BLaER1 (cell line): ENCODE measurements at regions not wholly inside any gene's neighbourhood (a gene's known extent, or its start where the extent isn't known, plus 50 kb on each side); places are given as distances from the start of the nearest gene placed in this dataset.

Source experiments
- H3K27ac ChIP-seq: shearing (Covaris generic); formaldehyde crosslinking; 2 replicates; pipeline ENCODE4 v1.8.1; 2022
- H3K27me3 ChIP-seq: shearing (Covaris generic); formaldehyde crosslinking; 2 replicates; pipeline ENCODE4 v1.8.1; 2022
- H3K36me3 ChIP-seq: shearing (Covaris generic); formaldehyde crosslinking; 2 replicates; pipeline ENCODE4 v1.8.1; 2022
- H3K4me1 ChIP-seq: shearing (Covaris generic); formaldehyde crosslinking; 2 replicates; pipeline ENCODE4 v1.8.1; 2022
- H3K4me2 ChIP-seq: shearing (Covaris generic); formaldehyde crosslinking; 2 replicates; pipeline ENCODE4 v1.8.1; 2022
- H3K4me3 ChIP-seq: shearing (Covaris generic); formaldehyde crosslinking; 2 replicates; pipeline ENCODE4 v1.8.1; 2022
- H3K9ac ChIP-seq: shearing (Covaris generic); formaldehyde crosslinking; 2 replicates; pipeline ENCODE4 v1.8.1; 2022
- H3K9me3 ChIP-seq: shearing (Covaris generic); formaldehyde crosslinking; 2 replicates; pipeline ENCODE4 v1.8.1; 2022
- H4K20me1 ChIP-seq: shearing (Covaris generic); formaldehyde crosslinking; 2 replicates; pipeline ENCODE4 v1.8.1; 2022
- Cebpa-rat ChIP-seq: shearing (Covaris generic); IDR thresholded peaks from 2 replicates; pipeline ENCODE4 v1.8.1; 2022

GRCh38 chr22:49284931-49285330 lies 542.7 kb downstream of the BRD1 start:
- H3K27me3 ChIP-seq = no peaks in the 10 kb centered on the region
- H3K36me3 ChIP-seq = no peaks in the 10 kb centered on the region
- no peaks in the 10 kb centered on the region for H4K20me1 ChIP-seq
- H3K4me3 ChIP-seq = no peak overlapping the region
- no peak overlapping the region for H3K27ac ChIP-seq
- H3K9me3 ChIP-seq = no peaks in the 10 kb centered on the region
- no peaks in the 10 kb centered on the region for H3K4me1 ChIP-seq
- no peak overlapping the region for H3K9ac ChIP-seq
- TF ChIP-seq Cebpa-rat = no peak
- H3K4me2 ChIP-seq = no peak overlapping the region

DNA sequence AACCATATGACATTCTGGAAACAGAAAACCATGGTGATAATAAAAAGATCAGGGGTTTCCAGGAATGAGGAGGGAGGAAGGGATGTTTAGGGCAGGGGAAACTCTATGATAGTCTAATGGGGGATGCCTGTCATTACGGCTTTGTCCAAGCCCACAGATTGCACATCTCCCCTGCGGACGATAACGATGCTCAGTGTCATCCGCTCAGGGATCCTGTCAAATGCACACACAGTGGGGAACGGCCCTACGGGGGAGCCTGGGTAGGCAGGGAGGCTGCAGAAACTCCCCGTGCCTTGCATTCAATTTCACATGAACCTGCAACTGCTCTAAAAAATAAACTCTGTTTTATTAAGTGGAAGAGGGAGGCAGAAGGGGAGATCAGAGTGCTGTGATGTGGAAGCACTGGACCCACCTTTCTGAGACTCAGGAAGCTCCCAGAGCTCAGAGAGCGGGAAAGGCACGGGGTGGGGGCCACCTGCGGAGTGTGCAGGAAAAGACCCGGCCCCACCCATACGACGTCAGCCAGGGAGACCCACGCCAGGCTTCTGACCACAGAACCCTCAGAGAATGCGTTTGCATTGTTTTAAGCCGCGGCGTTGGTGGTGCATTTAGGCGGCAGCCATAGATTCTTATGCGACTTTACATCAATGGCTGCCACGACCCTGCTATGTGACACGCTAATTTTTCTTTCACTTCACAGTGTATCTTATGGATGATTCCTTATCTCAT lies 543.5 kb downstream of the BRD1 start:
- Histone ChIP-seq H3K36me3 (no peaks in the 10 kb centered on the region), H3K4me2 (no peak overlapping the region), H3K9me3 (no peaks in the 10 kb centered on the region), H3K27me3 (no peaks in the 10 kb centered on the region), H3K4me3 (no peak overlapping the region), H3K27ac (no peak overlapping the region), H4K20me1 (no peaks in the 10 kb centered on the region), H3K4me1 (no peaks in the 10 kb centered on the region), H3K9ac (no peak overlapping the region)
- no peak for TF ChIP-seq Cebpa-rat

GRCh38 chr22:49282596-49282995 lies 545.1 kb downstream of the BRD1 start:
- no peaks in the 10 kb centered on the region for H3K4me1 ChIP-seq
- H3K27me3 ChIP-seq = no peaks in the 10 kb centered on the region
- no peak overlapping the region for H3K9ac ChIP-seq
- no peak overlapping the region for H3K4me2 ChIP-seq
- TF ChIP-seq Cebpa-rat = no peak
- no peaks in the 10 kb centered on the region for H3K9me3 ChIP-seq
- no peak overlapping the region for H3K4me3 ChIP-seq
- H4K20me1 ChIP-seq = no peaks in the 10 kb centered on the region
- H3K27ac ChIP-seq = no peak overlapping the region
- no peaks in the 10 kb centered on the region for H3K36me3 ChIP-seq

GRCh38 chr22:49281467-49282340 lies 546.0 kb downstream of the BRD1 start:
- H3K9me3 ChIP-seq = no peaks in the 10 kb centered on the region
- H3K4me1 ChIP-seq = no peaks in the 10 kb centered on the region
- H3K4me3 ChIP-seq = no peak overlapping the region
- H3K27ac ChIP-seq = no peak overlapping the region
- H3K9ac ChIP-seq = no peak overlapping the region
- H3K36me3 ChIP-seq = no peaks in the 10 kb centered on the region
- no peaks in the 10 kb centered on the region for H4K20me1 ChIP-seq
- no peak for TF ChIP-seq Cebpa-rat
- H3K4me2 ChIP-seq = no peak overlapping the region
- H3K27me3 ChIP-seq = no peaks in the 10 kb centered on the region

GRCh38 chr22:49278340-49278739 lies 549.3 kb downstream of the BRD1 start:
- TF ChIP-seq Cebpa-rat = no peak
- Histone ChIP-seq H3K27me3 (no peaks in the 10 kb centered on the region), H3K4me3 (no peak overlapping the region), H4K20me1 (no peaks in the 10 kb centered on the region), H3K4me1 (no peaks in the 10 kb centered on the region), H3K9me3 (no peaks in the 10 kb centered on the region), H3K4me2 (no peak overlapping the region), H3K9ac (no peak overlapping the region), H3K36me3 (no peaks in the 10 kb centered on the region), H3K27ac (no peak overlapping the region)

DNA sequence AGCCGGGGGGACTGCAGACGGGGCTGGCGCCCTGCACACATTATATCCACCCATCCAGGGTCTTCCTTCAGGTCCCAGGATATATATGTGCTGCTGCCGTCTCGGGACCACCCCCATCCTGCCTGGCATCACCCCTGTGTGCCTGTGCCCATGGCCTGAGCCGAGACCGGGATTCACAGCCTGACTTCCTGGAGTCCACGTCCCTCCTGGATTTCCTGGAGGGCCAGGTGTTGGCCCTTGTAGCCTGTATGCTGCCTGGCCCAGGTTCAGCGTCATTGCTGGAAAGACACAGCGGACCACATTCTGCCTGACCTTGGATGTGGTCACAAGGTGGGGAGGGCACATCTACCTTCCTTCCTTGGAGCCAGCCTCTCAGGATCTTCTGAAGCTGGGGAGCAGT lies 551.1 kb downstream of the BRD1 start:
- H3K9ac ChIP-seq = no peak overlapping the region
- H3K27me3 ChIP-seq = no peaks in the 10 kb centered on the region
- no peak overlapping the region for H3K4me2 ChIP-seq
- H4K20me1 ChIP-seq = no peaks in the 10 kb centered on the region
- no peaks in the 10 kb centered on the region for H3K36me3 ChIP-seq
- H3K27ac ChIP-seq = no peak overlapping the region
- no peaks in the 10 kb centered on the region for H3K4me1 ChIP-seq
- no peaks in the 10 kb centered on the region for H3K9me3 ChIP-seq
- H3K4me3 ChIP-seq = no peak overlapping the region
- no peak for TF ChIP-seq Cebpa-rat

DNA sequence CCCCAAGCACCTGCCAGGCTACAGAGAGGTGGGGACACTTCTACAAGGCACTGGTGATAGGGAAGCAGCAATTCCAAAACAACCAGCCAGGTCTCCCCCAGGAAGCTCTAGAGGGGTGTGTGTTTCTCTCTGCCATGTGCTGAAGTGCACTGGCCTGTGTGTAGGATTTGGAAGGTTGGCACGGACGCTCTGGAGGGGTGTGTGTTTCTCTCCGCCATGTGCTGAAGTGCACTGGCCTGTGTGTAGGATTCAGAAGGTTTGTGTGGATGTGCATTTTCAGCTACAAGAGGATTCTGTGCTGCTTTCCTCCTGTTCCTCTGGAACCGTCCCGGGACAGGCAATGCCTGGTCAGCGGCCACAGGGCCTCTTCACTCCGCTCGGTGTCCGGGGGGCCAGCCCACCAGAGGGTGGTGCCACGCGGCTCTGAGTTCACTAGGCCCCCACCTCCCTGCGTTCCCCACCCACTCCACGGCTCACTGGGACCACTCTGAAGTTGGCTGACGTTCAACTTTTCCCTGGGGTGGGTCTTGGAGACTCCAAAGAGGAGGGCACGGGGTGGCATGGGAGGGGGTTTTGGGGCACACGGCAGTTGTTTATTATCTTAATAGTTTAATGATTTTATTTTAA lies 552.8 kb downstream of the BRD1 start:
- Histone ChIP-seq H3K9me3 (no peaks in the 10 kb centered on the region), H4K20me1 (no peaks in the 10 kb centered on the region), H3K4me3 (no peak overlapping the region), H3K4me1 (no peaks in the 10 kb centered on the region), H3K27ac (no peak overlapping the region), H3K36me3 (no peaks in the 10 kb centered on the region), H3K27me3 (peaks cover 9% of the 10 kb centered on the region; the same call in 1 of the 2 replicates), H3K9ac (no peak overlapping the region), H3K4me2 (no peak overlapping the region)
- TF ChIP-seq Cebpa-rat = no peak

DNA sequence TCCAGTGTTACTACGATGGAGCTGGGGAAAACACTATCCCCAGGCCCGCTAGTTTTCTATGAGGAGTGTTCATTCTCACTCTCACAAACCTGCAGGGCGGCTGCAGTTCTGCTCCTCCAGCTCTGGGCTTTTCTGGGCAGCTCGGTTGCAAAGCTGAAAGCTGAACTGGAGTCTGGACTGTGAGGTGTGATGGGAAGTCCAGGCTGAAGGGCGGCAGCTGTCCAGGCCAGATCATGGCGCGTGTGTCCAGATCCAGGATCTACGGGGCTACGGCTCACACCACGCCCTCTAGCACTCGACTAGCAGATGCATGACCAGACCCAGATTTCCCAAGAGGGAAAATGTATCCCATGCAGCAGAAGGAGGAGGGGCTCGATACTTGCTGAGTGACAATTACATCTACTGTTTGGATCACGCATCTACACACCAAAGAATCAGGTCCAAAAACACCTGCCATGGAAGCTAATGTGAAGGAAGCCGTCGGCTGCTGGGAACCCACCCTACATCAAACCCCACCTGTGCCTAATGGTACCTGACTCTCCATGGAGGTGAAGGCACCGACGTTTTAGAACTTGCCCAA lies 555.0 kb downstream of the BRD1 start:
- no peak overlapping the region for H3K9ac ChIP-seq
- H3K9me3 ChIP-seq = no peaks in the 10 kb centered on the region
- H4K20me1 ChIP-seq = no peaks in the 10 kb centered on the region
- no peak overlapping the region for H3K4me2 ChIP-seq
- peaks cover 9% of the 10 kb centered on the region; the same call in 1 of the 2 replicates for H3K27me3 ChIP-seq
- H3K27ac ChIP-seq = no peak overlapping the region
- H3K4me3 ChIP-seq = no peak overlapping the region
- no peaks in the 10 kb centered on the region for H3K36me3 ChIP-seq
- no peak for TF ChIP-seq Cebpa-rat
- no peaks in the 10 kb centered on the region; the same call in 1 of the 2 replicates for H3K4me1 ChIP-seq

DNA sequence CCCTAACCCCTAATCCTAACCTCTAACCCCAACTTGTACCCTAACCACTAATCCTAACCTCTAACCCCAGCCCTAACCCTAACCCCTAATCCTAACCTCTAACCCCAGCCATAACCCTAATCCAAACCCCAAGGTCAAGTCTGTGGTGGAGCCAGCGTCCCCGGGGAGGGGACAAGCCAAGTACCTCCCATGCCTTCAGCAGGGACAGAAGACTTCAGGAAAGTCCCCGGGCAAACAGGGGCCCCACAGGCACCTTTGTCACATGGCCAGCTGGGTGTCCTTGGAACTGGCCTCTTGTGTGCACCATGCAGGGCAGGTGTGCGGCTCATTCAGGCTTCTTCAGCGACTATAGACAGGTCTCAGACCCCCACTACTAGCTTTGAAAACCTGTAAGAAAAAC lies 555.8 kb downstream of the BRD1 start:
- H4K20me1 ChIP-seq = no peaks in the 10 kb centered on the region
- H3K4me2 ChIP-seq = no peak overlapping the region
- no peaks in the 10 kb centered on the region; the same call in 1 of the 2 replicates for H3K4me1 ChIP-seq
- H3K9me3 ChIP-seq = no peaks in the 10 kb centered on the region
- no peaks in the 10 kb centered on the region for H3K36me3 ChIP-seq
- H3K27me3 ChIP-seq = peaks cover 9% of the 10 kb centered on the region; the same call in 1 of the 2 replicates
- no peak overlapping the region for H3K9ac ChIP-seq
- H3K4me3 ChIP-seq = no peak overlapping the region
- no peak overlapping the region for H3K27ac ChIP-seq
- TF ChIP-seq Cebpa-rat = no peak

- Histone ChIP-seq H3K4me3 (no peak overlapping the region), H3K27ac (no peak overlapping the region), H3K36me3 (no peaks in the 10 kb centered on the region), H3K4me1 (no peaks in the 10 kb centered on the region; the same call in 1 of the 2 replicates), H3K9ac (no peak overlapping the region), H3K4me2 (no peak overlapping the region), H3K27me3 (peaks cover 9% of the 10 kb centered on the region; the same call in 1 of the 2 replicates), H4K20me1 (no peaks in the 10 kb centered on the region), H3K9me3 (no peaks in the 10 kb centered on the region)
- TF ChIP-seq Cebpa-rat = no peak
These were observed 556.3 kb downstream of the BRD1 start for GRCh38 chr22:49271369-49271727.
